ENCODE measurements at regions not wholly inside any gene's neighbourhood (a gene's known extent, or its start where the extent isn't known, plus 50 kb on each side); places are given as distances from the start of the nearest gene placed in this dataset.

DNA sequence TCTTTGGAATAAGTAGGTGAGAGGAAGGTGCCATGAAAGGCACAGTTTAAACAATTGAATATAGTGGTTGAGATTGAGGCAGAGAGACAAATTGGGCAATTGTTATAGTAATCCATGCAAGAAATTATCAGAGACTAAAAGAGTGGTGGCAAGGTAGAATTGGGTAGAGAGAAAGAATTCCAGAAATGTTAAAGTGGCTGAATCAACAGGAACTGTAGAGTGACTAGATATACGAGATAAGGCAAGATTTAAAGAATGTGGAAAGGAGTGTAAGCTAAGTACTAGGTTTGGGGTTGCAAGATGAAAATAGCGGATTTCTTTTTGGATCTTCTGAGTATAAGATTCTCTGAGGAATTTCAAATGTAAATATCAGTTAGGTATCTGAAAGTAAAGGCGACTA is 285.2 kb downstream of the DMRTA1 start (continued):
- TF ChIP-seq, protein P1, sequence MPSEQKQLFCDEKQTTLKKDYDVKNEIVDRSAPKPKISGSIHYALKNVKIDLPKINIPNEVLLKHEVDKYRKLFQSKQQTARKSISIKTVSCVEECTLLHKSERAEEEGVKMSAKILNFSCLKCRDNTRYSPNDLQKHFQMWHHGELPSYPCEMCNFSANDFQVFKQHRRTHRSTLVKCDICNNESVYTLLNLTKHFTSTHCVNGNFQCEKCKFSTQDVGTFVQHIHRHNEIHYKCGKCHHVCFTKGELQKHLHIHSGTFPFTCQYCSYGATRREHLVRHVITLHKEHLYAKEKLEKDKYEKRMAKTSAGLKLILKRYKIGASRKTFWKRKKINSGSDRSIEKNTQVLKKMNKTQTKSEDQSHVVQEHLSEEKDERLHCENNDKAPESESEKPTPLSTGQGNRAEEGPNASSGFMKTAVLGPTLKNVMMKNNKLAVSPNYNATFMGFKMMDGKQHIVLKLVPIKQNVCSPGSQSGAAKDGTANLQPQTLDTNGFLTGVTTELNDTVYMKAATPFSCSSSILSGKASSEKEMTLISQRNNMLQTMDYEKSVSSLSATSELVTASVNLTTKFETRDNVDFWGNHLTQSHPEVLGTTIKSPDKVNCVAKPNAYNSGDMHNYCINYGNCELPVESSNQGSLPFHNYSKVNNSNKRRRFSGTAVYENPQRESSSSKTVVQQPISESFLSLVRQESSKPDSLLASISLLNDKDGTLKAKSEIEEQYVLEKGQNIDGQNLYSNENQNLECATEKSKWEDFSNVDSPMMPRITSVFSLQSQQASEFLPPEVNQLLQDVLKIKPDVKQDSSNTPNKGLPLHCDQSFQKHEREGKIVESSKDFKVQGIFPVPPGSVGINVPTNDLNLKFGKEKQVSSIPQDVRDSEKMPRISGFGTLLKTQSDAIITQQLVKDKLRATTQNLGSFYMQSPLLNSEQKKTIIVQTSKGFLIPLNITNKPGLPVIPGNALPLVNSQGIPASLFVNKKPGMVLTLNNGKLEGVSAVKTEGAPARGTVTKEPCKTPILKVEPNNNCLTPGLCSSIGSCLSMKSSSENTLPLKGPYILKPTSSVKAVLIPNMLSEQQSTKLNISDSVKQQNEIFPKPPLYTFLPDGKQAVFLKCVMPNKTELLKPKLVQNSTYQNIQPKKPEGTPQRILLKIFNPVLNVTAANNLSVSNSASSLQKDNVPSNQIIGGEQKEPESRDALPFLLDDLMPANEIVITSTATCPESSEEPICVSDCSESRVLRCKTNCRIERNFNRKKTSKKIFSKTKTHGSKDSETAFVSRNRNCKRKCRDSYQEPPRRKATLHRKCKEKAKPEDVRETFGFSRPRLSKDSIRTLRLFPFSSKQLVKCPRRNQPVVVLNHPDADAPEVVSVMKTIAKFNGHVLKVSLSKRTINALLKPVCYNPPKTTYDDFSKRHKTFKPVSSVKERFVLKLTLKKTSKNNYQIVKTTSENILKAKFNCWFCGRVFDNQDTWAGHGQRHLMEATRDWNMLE (tag by site-specific recombination; conservative IDR thresholded peaks at IDR 0.05; ENCODE audit: low read depth) = no peak

DNA sequence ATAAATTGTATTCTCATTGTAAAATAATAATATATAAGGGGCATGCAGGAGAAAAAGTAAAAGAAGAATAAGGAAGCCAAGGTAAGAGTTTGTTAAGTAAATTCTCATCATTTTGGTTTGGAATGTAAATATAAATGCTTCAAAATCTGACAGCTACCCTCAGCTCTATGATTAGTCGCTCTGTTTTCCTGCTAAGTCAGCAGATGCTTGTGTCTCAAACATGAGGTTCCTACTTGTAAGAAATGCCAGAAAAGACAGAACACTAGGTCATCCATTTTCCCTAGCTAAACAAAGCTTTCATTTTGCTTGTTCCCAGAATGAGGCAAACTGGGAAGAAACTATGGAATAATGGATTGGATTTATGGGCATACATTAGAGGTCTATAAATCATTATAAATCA is 293.1 kb downstream of the DMRTA1 start:
- H3K27ac ChIP-seq (ENCODE audit: extremely low read depth, low read depth, low read length) = no peak overlapping the region
- POLR2A ChIA-PET = no interaction called here
- no peaks in the 10 kb centered on the region for H3K9me3 ChIP-seq (ENCODE audit: control insufficient read depth, insufficient read depth, low read depth, low read length)
- no peak overlapping the region for H3K4me3 ChIP-seq (ENCODE audit: low read depth, low read length)
- TF ChIP-seq WT1 (tag by site-specific recombination; IDR thresholded peaks at IDR 0.05) (no peak), KLF9 (tag by site-specific recombination; IDR thresholded peaks at IDR 0.05; ENCODE audit: low read depth) (no peak), ZBTB20 (tag by site-specific recombination; IDR thresholded peaks at IDR 0.05) (no peak), GLI4 (tag by site-specific recombination; IDR thresholded peaks at IDR 0.05) (no peak), YY2 (tag by site-specific recombination; IDR thresholded peaks at IDR 0.05) (no peak), ZNF626 (tag by site-specific recombination; IDR thresholded peaks at IDR 0.05) (no peak), ZNF660 (tag by site-specific recombination; IDR thresholded peaks at IDR 0.05) (no peak), MYNN (tag by site-specific recombination; IDR thresholded peaks at IDR 0.05; ENCODE audit: borderline replicate concordance) (no peak), ZNF23 (tag by site-specific recombination; IDR thresholded peaks at IDR 0.05; ENCODE audit: borderline replicate concordance) (no peak), ZNF146 (tag by site-specific recombination; IDR thresholded peaks at IDR 0.05) (no peak), ZNF76 (tag by site-specific recombination; IDR thresholded peaks at IDR 0.05; ENCODE audit: borderline replicate concordance, low read depth) (no peak), EGR2 (tag by site-specific recombination; IDR thresholded peaks at IDR 0.05; ENCODE audit: low read depth) (no peak), ZNF132 (tag by site-specific recombination; IDR thresholded peaks at IDR 0.05; ENCODE audit: borderline replicate concordance) (no peak), BCL11A (tag by site-specific recombination; IDR thresholded peaks at IDR 0.05; ENCODE audit: low read depth) (no peak)
- TF ChIP-seq, protein P2, sequence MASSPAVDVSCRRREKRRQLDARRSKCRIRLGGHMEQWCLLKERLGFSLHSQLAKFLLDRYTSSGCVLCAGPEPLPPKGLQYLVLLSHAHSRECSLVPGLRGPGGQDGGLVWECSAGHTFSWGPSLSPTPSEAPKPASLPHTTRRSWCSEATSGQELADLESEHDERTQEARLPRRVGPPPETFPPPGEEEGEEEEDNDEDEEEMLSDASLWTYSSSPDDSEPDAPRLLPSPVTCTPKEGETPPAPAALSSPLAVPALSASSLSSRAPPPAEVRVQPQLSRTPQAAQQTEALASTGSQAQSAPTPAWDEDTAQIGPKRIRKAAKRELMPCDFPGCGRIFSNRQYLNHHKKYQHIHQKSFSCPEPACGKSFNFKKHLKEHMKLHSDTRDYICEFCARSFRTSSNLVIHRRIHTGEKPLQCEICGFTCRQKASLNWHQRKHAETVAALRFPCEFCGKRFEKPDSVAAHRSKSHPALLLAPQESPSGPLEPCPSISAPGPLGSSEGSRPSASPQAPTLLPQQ (tag by site-specific recombination; IDR thresholded peaks at IDR 0.05) = no peak
- TF ChIP-seq, protein P3, sequence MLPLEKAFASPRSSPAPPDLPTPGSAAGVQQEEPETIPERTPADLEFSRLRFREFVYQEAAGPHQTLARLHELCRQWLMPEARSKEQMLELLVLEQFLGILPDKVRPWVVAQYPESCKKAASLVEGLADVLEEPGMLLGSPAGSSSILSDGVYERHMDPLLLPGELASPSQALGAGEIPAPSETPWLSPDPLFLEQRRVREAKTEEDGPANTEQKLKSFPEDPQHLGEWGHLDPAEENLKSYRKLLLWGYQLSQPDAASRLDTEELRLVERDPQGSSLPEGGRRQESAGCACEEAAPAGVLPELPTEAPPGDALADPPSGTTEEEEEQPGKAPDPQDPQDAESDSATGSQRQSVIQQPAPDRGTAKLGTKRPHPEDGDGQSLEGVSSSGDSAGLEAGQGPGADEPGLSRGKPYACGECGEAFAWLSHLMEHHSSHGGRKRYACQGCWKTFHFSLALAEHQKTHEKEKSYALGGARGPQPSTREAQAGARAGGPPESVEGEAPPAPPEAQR (tag by site-specific recombination; IDR thresholded peaks at IDR 0.05) = no peak
- TF ChIP-seq, protein P4, sequence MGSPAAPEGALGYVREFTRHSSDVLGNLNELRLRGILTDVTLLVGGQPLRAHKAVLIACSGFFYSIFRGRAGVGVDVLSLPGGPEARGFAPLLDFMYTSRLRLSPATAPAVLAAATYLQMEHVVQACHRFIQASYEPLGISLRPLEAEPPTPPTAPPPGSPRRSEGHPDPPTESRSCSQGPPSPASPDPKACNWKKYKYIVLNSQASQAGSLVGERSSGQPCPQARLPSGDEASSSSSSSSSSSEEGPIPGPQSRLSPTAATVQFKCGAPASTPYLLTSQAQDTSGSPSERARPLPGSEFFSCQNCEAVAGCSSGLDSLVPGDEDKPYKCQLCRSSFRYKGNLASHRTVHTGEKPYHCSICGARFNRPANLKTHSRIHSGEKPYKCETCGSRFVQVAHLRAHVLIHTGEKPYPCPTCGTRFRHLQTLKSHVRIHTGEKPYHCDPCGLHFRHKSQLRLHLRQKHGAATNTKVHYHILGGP (tag by site-specific recombination; IDR thresholded peaks at IDR 0.05) = no peak
- H3K4me1 ChIP-seq (ENCODE audit: control insufficient read depth, insufficient read depth, low read length) = no peaks in the 10 kb centered on the region
- no peaks in the 10 kb centered on the region for H3K36me3 ChIP-seq (ENCODE audit: control insufficient read depth in 2 of 2, insufficient read depth in 1 of 2, low read length in 2 of 2)
- CTCF ChIA-PET = no interaction called here
